ENCODE measurements at regions not wholly inside any gene's neighbourhood (a gene's known extent, or its start where the extent isn't known, plus 50 kb on each side); places are given as distances from the start of the nearest gene placed in this dataset.

- H3K36me3 ChIP-seq = no peaks in the 10 kb centered on the region
- no peak overlapping the region for H3K27ac ChIP-seq
- ATAC-seq = no peak
- H3K27me3 ChIP-seq = no peaks in the 10 kb centered on the region
- H3K4me3 ChIP-seq = no peak overlapping the region
- no peak for DNase-seq
- TF ChIP-seq CTCF (IDR thresholded peaks at IDR 0.05) = no peak
- intact Hi-C loops (cut with DNase I) = no loop called here
- H3K4me1 ChIP-seq = no peaks in the 10 kb centered on the region
- FAIRE-seq = no peak
- 60 to 74% methylated on average over 2 of the region's 2 CpGs for WGBS, 2 donors
- no peaks in the 10 kb centered on the region for H3K9me3 ChIP-seq
Observed at GRCh38 chr3:139870000-139870675, 64.8 kb upstream of the CLSTN2 start.

GRCh38 chr3:139868773-139869172 lies 66.2 kb upstream of the CLSTN2 start:
- H3K36me3 ChIP-seq = no peaks in the 10 kb centered on the region
- DNase-seq = no peak
- H3K4me1 ChIP-seq = no peaks in the 10 kb centered on the region
- 94 to 99% methylated on average over 2 of the region's 2 CpGs for WGBS, 2 donors
- no peak for ATAC-seq
- H3K27ac ChIP-seq = no peak overlapping the region
- intact Hi-C loops (cut with DNase I) = no loop called here
- H3K4me3 ChIP-seq = no peak overlapping the region
- no peaks in the 10 kb centered on the region for H3K27me3 ChIP-seq
- H3K9me3 ChIP-seq = no peaks in the 10 kb centered on the region
- FAIRE-seq = no peak
- no peak for TF ChIP-seq CTCF (IDR thresholded peaks at IDR 0.05)

GRCh38 chr3:139848660-139849059 lies 86.3 kb upstream of the CLSTN2 start:
- H3K9me3 ChIP-seq = no peaks in the 10 kb centered on the region
- H3K27ac ChIP-seq = no peak overlapping the region
- ATAC-seq = no peak
- no peak for FAIRE-seq
- 65 to 70% methylated on average over 3 of the region's 3 CpGs for WGBS, 2 donors
- intact Hi-C loops (cut with DNase I) = no loop called here
- no peak overlapping the region for H3K4me3 ChIP-seq
- no peak for DNase-seq
- H3K4me1 ChIP-seq = no peaks in the 10 kb centered on the region
- TF ChIP-seq CTCF (IDR thresholded peaks at IDR 0.05) = no peak
- no peaks in the 10 kb centered on the region for H3K27me3 ChIP-seq
- H3K36me3 ChIP-seq = no peaks in the 10 kb centered on the region

- 62 to 69% methylated on average over 1 of the region's 1 CpG for WGBS, 2 donors
- no peak overlapping the region for H3K27ac ChIP-seq
- H3K36me3 ChIP-seq = no peaks in the 10 kb centered on the region
- no peaks in the 10 kb centered on the region for H3K9me3 ChIP-seq
- H3K4me3 ChIP-seq = no peak overlapping the region
- no peak for TF ChIP-seq CTCF (IDR thresholded peaks at IDR 0.05)
- H3K4me1 ChIP-seq = no peaks in the 10 kb centered on the region
- no peaks in the 10 kb centered on the region for H3K27me3 ChIP-seq
- intact Hi-C loops (cut with DNase I) = no loop called here
- ATAC-seq (no peak), FAIRE-seq (no peak), DNase-seq (no peak)
Observed at GRCh38 chr3:139846729-139847128, 88.3 kb upstream of the CLSTN2 start.

GRCh38 chr3:139839659-139840058 lies 95.3 kb upstream of the CLSTN2 start:
- ATAC-seq (no peak), FAIRE-seq (no peak), DNase-seq (no peak)
- no peaks in the 10 kb centered on the region for H3K27me3 ChIP-seq
- H3K36me3 ChIP-seq = no peaks in the 10 kb centered on the region
- 47 to 62% methylated on average over 3 of the region's 3 CpGs for WGBS, 2 donors
- peaks cover 28 to 35% (median 33%) of the 10 kb centered on the region in 3 donors for H3K4me1 ChIP-seq
- no peak for TF ChIP-seq CTCF (IDR thresholded peaks at IDR 0.05)
- no peak overlapping the region for H3K4me3 ChIP-seq
- no peaks in the 10 kb centered on the region for H3K9me3 ChIP-seq
- H3K27ac ChIP-seq = no peak overlapping the region
- intact Hi-C loops (cut with DNase I) = no loop called here
